ENCODE measurements at regions not wholly inside any gene's neighbourhood (a gene's known extent, or its start where the extent isn't known, plus 50 kb on each side); places are given as distances from the start of the nearest gene placed in this dataset.

- DNase-seq = no peak
These were observed 202.8 kb upstream of the COPS8 start for GRCh38 chr2:236882930-236883329.

GRCh38 chr2:236883819-236884218, 201.9 kb upstream of the COPS8 start:
- DNase-seq = no peak

- no peak for DNase-seq
These were observed 201.0 kb upstream of the COPS8 start for GRCh38 chr2:236884569-236885175.

- DNase-seq = no peak
These were observed 199.2 kb upstream of the COPS8 start for GRCh38 chr2:236886456-236886855.

- DNase-seq = no peak
These were observed 198.2 kb upstream of the COPS8 start for GRCh38 chr2:236887531-236887930.

GRCh38 chr2:236887953-236888793, 197.5 kb upstream of the COPS8 start:
- no peak for DNase-seq

GRCh38 chr2:236888794-236889780, 196.6 kb upstream of the COPS8 start:
- no peak for DNase-seq

- no peak for DNase-seq
These were observed 195.6 kb upstream of the COPS8 start for GRCh38 chr2:236889791-236890704.

- DNase-seq = no peak
These were observed 193.0 kb upstream of the COPS8 start for GRCh38 chr2:236892721-236893120.

- DNase-seq = peak; percentile 27
These were observed 190.9 kb upstream of the COPS8 start for GRCh38 chr2:236894791-236895190.

- no peak for DNase-seq
These were observed 190.2 kb upstream of the COPS8 start for GRCh38 chr2:236895497-236895896.

- DNase-seq = no peak
These were observed 189.0 kb upstream of the COPS8 start for GRCh38 chr2:236896688-236897087.

- no peak for DNase-seq
These were observed 186.5 kb upstream of the COPS8 start for GRCh38 chr2:236899146-236899545.

- no peak for DNase-seq
These were observed 185.6 kb upstream of the COPS8 start for GRCh38 chr2:236899950-236900640.

- DNase-seq = no peak
These were observed 183.7 kb upstream of the COPS8 start for GRCh38 chr2:236901956-236902355.

- DNase-seq = no peak
These were observed 181.7 kb upstream of the COPS8 start for GRCh38 chr2:236903978-236904377.

- peak; percentile 60 for DNase-seq
These were observed 181.1 kb upstream of the COPS8 start for GRCh38 chr2:236904389-236905263.

- DNase-seq = no peak
These were observed 179.7 kb upstream of the COPS8 start for GRCh38 chr2:236905976-236906375.

GRCh38 chr2:236908439-236909192, 177.1 kb upstream of the COPS8 start:
- DNase-seq = no peak

GRCh38 chr2:236909193-236909504, 176.5 kb upstream of the COPS8 start:
- no peak for DNase-seq
